ENCODE measurements at regions not wholly inside any gene's neighbourhood (a gene's known extent, or its start where the extent isn't known, plus 50 kb on each side); places are given as distances from the start of the nearest gene placed in this dataset.
A peak's percentile ranks its signal among the peaks of the same experiment; 100 is the strongest.
"Not testable (repeated sequence)": the region's sequence is repeated elsewhere in the genome, so short reads cannot be mapped to it uniquely, and the experiment has no call there.

DNA sequence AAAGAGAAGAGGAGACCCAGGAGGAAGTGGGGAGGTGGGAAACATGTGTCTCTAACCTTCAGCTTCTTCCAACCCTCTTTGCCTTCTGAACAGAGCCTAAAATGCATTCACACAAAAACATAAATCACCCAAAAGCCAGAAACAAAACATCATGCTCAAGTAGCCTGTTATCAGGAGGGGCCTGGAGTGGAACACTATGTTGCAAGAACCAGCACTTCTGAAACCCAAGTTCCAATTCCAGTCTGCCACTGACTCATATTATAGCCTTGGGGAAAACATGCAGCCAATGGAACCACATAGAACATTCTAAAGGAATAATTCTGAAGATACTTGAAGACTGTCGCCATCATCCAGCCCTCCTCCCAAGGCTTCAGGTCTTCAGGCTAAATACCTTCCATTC lies 169.8 kb upstream of the PLXNC1 start:
- DNase-seq (ENCODE audit: low read depth in 1 of 2, low spot score in 1 of 2), result no peak

DNA sequence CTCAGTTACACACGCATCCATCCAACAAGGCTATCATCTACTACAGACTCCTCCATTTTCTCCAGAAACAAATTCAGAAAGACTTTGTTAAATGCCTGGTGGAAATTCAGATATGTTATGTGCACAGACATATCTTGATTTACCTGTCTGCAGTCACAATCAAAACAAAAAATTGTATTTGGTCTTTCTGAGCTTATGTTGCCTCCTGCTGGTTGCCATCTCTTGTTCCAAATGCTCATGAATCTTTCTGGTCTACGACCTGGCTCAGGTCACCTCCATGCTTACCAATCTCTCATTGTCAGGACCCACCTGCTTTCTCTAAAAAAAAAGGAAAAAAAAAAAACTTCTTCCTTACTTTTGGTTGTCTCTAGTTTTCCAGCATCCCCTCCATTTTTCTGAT lies 169.2 kb upstream of the PLXNC1 start:
- DNase-seq (ENCODE audit: low read depth in 1 of 2, low spot score in 1 of 2), result no peak

DNA sequence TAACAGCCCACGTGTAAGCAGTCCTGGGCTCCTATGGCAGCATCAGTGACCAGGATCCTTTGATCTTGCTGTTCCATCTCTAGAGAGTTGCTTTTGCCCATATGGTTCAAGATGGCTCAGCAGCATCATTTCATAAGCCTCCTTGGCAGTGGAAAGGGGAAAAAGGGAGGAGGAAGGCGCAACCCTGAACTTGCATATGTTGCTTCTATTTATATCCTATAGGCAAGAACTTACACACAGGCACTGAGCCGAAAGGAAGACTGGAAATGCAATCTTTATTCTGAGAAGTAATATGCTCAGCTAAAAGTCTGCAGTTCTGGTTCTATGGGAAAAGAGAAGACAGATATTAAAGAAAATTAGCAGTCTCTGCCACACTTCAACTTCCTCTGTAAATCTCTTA lies 167.7 kb upstream of the PLXNC1 start:
- no peak for DNase-seq (ENCODE audit: low read depth in 1 of 2, low spot score in 1 of 2)

DNA sequence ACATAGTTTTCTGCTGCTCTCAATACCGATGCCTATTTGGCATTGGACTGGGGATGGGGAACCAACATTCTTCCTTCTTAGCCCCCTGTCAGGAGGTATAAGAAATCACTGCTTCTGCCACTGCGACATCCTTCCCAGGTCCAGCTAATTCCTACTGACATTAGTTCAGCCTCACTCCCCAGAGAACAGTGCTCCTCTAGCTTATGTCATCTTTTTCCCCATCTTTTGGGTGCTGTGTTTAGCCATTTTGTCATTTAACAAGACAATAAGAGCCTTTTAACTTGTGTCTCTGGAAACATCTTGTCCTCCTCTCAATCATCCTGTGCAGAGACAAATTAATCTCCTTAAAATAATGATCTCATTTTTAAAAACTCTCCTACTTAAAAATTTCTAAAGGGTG lies 167.0 kb upstream of the PLXNC1 start:
- DNase-seq (ENCODE audit: low read depth in 1 of 2, low spot score in 1 of 2), result no peak

DNA sequence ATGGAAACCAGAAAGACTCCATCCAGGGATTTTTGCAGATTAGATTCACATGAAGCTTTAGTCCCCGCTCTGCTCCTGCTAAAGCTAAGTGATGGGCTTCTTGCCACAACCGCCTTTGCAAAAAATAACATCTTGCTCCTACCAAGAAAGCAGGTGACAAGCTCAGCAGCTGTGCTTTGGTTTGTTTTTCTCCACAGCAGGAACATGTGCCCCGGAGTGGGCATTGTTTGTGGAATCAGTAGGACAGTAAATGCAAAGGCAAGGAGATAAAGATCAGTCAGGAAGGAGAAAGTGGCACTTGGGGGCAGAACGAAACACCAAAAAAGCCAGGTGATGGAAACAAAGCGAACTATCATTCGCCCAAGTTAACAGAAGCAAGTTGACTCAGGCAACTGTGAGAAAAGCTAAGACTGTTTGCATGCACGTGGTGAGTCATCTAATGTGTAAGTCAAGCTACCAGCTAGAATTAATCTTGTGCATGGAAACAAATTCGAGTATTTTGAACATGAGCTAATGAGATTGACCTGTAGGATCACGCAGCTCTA lies 165.5 kb upstream of the PLXNC1 start:
- DNase-seq (ENCODE audit: low read depth in 1 of 2, low spot score in 1 of 2), result no peak

DNA sequence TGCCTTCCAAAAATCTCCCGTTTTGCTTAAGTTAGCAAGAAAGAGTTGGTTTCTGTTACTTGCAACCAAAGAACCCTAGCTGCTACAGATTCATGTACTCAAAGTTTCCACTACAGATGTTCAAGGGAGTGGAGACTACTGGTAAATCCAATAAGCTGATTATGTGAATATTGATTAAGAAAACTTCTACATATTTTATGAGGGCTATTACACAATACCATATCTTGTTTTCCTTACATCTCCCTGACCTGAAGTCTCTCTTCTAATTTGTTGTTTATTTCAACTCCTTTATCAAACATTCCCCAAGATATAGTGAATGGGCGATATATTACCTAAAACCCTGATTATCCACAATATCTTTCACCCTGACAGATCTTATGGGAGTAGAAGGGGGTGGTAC lies 164.4 kb upstream of the PLXNC1 start:
- DNase-seq (ENCODE audit: low read depth in 1 of 2, low spot score in 1 of 2), result no peak

DNA sequence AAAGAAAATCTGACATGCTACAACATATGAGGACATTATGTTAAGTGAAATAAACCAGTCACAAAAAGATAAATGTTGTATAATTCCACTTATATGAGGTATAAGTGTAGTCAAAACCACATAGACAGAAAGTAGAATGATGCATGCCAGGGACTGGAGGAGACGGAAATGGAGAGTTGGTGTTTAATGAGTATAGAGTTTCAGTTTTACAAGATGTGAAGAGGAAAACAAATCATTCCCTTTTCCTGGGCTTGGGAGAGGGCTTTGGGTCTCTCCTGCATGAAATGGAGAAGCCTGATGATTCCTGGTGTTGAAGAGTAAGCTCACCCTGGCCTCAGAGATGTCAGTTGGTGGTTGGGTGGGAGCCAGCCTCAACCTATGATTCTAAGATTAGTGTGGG lies 158.4 kb upstream of the PLXNC1 start:
- DNase-seq (ENCODE audit: low read depth in 1 of 2, low spot score in 1 of 2), result no peak

DNA sequence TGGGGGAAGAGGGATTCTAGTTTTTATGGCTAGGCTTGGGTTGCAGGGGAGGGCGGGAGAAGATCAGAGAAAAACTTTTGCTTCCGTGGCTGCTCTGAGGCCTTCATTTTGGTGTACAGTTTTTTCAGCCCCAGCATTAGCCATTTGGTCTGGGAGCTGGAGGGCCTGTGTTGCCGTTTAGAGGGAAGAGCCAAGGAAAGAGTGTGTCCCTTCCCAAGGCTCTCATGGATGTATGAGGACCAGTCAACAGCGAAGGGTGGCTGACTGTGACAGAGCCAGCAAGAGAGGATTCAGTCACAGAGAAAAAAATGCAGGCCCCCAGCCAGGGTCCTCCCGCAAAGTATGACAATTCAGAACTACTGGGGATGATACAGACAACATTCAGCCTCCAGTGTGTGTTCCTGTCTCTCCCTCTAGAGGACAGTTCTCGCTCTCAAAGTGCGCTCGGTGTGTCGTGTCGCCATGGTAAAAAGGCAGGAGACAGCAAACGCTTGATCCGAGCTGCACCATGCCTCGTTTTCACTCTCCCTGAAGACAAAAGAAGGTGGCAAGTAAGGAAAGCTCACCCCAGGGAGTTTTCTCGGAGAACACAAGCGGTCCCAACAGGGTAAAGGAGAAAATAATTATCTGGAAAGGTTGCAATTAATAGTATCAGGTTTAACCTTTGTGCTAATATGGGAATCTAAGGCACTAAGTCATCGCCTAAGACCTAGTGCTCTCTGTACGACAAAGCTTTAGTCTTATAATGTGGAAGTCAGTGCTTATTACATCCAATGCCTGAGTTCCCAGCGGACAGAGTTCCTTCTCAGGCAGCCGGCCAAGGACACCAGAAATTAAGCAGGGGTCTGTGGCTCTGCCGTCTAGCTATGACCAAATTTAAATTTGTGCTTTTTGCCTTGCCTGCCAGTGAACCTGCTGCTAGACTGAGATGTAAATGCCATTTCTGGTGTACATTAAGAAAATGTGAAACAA lies 157.3 kb upstream of the PLXNC1 start:
- no peak for DNase-seq (ENCODE audit: low read depth in 1 of 2, low spot score in 1 of 2)

DNA sequence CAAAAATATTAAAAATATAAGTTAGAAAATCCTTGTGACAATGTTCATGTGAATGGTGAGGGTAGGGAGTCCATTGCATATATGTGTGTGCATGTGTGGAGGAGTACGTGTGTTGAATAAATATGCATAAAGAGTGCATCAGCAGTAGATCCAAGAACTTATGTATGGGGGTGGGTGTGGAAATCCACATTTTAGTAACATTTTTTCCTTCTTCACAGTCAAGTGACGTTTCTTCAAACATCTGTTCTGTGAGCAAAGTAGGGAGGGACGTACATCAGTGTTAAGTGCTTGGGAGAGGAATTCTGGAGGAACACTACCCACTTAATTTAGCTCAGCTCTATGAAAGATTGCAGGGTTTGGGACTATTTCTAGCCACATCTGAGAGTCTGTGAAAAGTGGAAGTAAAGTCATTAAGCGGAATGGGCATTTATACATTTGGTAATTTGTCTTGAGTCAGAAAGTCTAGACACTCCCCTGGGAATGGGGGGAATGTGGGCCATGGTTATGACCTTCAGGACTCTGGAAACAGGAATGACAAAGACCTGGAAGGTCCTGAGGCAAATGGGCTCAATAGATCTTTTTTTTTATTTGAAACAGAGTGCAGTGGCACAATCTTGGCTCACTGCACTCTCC lies 156.4 kb upstream of the PLXNC1 start:
- no peak for DNase-seq (ENCODE audit: low read depth in 1 of 2, low spot score in 1 of 2)

DNA sequence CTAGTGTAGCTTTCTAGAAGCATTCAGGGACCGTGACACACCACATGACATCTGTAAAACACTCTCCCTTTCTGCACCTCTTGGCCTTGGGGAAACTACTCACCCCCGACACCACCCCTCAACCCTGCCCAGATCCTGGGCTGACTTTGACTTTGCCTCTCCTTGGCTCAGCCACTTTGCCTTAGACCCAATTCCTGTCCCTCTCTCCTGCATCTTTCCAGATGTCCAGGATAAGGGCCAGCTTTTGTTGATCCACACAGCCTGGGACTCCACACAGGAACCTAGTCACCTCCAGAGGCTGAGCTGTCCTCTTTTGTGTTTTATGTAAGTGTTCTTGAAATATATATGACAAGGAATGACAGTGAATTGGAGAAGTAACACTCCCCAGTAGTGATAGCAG lies 153.7 kb upstream of the PLXNC1 start:
- no peak for DNase-seq (ENCODE audit: low read depth in 1 of 2, low spot score in 1 of 2)

DNA sequence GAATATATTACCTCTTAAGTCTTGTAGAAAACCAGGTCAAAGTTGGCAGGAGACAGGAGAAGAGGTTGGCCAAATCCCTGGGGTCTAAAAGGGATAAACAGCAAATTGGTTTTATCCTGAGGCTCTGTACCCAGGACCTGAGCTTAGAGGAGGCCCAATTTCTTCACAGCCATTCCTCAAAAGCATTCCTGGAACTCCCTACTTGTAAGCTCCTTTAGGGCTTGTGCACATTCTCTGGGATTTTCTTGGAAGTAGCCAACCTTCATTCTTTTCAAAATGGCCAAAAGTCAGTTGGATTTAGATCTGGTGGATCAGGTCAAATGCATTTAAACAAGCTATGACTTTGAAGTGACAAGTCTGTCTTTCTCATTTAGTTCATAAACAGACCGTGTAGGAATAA lies 152.1 kb upstream of the PLXNC1 start:
- no peak for DNase-seq (ENCODE audit: low read depth in 1 of 2, low spot score in 1 of 2)

DNA sequence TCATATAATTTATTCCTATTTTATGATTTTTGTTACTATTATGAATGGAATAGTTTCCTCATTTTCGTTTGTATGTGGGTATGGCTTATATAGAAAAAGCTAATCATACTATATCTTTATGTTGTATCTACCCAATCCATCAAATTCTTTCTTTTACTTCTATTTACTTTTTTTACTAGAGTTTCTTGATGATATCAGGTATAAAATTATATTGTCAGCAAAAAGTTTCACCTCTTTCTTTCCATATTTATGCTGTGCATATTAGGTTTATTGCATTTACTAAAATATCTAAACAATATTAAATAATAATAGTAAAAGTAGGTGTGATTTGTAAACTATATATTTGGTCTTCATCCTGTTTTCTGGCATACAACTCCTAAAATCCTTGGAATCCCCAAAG lies 146.7 kb upstream of the PLXNC1 start:
- no peak for DNase-seq (ENCODE audit: low read depth in 1 of 2, low spot score in 1 of 2)

DNA sequence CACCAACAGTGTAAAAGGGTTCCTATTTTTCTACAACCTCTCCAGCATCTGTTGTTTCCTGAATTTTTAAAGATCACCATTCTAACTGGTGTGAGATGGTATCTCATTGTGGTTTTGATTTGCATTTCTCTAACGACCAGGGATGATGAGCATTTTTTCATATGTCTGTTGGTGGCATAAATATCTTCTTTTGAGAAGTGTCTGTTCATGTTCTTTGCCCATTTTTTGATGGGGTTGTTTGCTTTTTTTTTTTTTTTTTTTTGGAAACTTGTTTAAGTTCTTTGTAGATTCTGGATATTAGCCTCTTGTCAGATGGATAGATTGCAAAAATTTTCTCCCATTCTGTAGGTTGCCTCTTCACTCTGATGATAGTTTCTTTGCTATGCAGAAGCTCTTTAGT lies 145.5 kb upstream of the PLXNC1 start:
- not testable (repeated sequence) for DNase-seq (ENCODE audit: low read depth in 1 of 2, low spot score in 1 of 2)

DNA sequence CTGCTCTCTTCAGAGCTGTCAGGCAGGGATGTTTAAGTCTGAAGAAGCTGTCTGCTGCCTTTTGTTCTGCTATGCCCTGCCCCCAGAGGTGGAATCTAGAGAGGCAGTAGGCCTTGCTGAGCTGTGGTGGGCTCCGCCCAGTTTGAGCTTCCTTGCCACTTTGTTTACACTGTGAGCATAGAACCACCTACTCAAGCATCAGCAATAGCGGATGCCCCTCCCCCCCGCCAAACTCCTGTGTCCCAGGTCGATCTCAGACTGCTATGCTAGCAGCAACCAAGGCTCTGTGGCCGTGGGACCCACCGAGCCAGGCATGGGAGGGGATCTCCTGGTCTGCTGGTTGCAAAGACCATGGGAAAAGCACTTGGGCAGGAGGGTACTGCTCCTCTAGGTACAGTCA lies 140.5 kb upstream of the PLXNC1 start:
- DNase-seq (ENCODE audit: low read depth in 1 of 2, low spot score in 1 of 2), result peak in 1 of 2 donors; percentile 23

DNA sequence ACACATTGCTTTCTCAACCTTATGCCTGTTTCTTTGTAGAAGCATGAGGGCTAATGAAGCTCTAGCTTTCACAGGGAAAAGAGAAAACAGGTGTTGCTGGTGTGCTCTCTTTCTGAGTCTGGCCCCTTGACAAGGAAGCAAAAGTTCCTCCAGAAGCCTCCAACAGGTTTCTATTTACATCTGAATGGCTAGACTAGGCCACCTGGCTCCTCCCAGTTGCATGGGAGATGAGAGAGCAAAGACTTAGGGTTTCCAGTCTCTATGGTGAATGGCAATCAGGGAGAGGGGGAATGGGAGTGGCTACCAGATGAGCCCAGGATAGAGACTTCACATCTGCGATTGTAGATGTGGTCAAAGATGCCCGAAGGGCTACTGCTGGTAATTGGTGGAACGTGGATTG lies 138.1 kb upstream of the PLXNC1 start:
- DNase-seq (ENCODE audit: low read depth in 1 of 2, low spot score in 1 of 2), result no peak

DNA sequence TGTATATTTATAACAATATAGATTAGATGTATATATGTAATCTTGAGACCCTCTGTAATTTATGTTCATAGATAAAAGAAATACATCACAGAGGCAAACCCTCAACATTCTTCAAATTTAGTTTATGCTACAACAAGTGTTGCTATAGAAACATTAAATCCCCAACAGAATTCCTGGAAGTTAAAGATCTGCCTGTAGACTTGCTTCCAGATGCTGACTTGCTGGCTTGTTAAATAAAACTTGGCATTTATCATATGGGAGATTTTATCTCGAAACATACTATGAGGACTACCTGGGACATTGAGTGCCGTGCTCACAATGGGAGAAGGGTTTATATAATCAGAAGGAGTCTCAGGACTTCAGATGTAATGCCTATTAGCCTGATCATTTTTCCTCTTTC lies 136.3 kb upstream of the PLXNC1 start:
- no peak for DNase-seq (ENCODE audit: low read depth in 1 of 2, low spot score in 1 of 2)

DNA sequence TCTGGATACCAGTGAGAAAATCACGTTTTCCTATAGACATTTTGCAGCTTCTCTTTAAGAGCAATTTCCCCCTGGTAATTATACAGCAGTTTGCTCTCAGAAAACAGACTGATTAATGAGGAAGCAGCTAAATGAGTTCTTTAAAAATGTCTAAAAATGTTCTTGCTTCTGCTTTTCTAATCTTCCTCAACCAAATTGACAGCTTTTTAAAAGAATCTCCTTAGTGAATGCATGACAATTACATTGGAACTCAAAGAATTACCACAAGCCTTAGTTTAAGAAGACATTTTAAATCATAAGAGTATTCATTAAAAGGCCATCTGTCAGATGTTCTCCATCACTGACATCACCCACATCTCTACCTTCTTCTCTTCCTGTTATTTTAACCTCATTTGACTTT lies 135.8 kb upstream of the PLXNC1 start:
- no peak for DNase-seq (ENCODE audit: low read depth in 1 of 2, low spot score in 1 of 2)

DNA sequence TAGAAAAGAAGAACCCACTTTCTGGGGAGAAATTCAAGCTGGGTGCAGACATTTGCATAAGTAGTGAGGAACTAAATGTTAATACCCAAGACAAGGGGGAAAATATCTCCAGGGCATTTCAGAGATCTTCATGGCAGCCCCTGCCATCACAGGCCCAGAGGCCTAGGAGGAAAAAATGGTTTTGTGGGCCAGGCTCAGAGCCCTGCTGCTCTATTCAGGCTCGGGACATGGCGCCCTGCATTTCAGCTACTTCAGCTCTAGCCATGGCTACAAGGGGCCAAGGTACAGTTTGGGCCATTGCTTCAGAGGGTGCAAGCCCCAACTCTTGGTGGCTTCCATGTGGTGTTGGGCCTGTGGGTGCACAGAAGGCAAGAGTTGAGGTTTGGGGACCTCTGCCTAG lies 131.1 kb upstream of the PLXNC1 start:
- not testable (repeated sequence) for DNase-seq (ENCODE audit: low read depth in 1 of 2, low spot score in 1 of 2)

DNA sequence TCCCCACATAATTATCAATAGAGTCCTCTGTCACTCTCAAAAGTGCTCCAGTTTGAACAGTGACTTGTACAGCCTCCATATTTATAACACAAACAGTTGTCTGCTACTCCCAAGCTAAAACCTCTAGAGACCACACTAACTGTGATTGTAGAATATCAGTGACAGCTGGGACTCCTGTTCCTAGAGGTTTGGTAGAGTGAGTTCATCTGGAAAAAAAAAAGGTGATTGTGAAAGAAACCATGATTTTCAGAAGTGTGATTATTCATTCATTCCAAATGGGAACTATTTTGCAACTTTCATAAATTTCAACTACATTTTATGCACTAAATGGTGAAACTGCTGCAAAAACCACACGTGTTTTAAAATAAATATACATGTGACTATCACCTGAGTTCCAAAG lies 128.0 kb upstream of the PLXNC1 start:
- DNase-seq (ENCODE audit: low read depth in 1 of 2, low spot score in 1 of 2), result no peak

DNA sequence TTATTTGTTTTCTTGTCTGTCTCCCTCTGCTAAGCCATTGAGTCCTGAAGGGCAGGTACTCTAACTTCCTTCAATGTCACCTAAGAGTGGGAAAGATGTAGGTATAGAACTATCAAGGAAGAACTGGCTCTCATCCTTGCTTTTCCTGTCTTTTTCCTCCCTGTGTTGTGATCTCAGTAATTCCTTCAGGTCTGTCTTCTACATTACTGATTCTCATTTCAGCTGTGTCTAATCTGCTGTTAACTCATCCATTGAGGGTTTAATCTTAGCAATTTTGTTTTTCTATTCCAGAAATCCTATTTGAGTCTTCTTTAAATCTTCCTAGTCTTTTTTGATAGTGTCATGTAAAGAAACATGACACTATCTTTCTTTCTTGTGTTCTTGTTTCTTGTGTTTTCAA lies 124.5 kb upstream of the PLXNC1 start:
- no peak for DNase-seq (ENCODE audit: low read depth in 1 of 2, low spot score in 1 of 2)

DNA sequence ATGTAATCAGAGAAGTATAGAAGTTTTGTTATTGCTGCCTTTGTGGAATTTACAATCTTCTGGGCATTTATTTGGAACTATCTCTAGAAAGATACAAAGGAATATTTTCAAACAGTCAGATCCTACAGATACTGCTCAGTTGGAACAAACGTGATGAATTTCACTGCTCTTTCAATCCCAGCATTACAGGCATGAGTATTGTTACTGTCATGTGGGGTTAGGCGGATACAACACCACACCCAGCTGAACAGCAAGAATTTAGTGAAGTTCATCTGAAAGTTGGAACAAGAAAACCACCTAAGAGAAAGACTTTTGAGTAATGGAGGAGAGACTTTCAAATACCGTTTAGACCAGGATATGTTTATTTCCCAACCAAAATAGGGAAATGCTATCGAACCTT lies 123.3 kb upstream of the PLXNC1 start:
- no peak for DNase-seq (ENCODE audit: low read depth in 1 of 2, low spot score in 1 of 2)

DNA sequence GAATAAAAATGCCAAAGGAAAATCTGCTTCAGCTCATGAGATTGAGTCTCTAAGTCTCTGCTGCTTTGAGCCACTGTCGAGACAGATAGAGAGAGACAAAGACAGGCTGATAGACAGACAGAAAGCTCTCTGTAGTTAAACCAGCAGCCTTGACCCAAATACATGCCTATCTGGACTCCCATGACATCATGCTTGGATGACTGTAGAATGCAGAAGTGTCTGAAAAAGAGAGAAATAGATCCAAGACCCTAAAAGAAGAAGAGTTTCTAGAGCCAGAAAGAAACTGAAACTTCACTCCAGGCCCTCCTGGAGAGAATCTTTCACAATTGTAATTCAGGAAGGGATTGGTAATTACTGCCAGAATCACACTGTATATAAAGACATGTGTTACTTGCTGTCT lies 122.6 kb upstream of the PLXNC1 start:
- no peak for DNase-seq (ENCODE audit: low read depth in 1 of 2, low spot score in 1 of 2)
